ENCODE measurements at regions not wholly inside any gene's neighbourhood (a gene's known extent, or its start where the extent isn't known, plus 50 kb on each side); places are given as distances from the start of the nearest gene placed in this dataset.

DNA sequence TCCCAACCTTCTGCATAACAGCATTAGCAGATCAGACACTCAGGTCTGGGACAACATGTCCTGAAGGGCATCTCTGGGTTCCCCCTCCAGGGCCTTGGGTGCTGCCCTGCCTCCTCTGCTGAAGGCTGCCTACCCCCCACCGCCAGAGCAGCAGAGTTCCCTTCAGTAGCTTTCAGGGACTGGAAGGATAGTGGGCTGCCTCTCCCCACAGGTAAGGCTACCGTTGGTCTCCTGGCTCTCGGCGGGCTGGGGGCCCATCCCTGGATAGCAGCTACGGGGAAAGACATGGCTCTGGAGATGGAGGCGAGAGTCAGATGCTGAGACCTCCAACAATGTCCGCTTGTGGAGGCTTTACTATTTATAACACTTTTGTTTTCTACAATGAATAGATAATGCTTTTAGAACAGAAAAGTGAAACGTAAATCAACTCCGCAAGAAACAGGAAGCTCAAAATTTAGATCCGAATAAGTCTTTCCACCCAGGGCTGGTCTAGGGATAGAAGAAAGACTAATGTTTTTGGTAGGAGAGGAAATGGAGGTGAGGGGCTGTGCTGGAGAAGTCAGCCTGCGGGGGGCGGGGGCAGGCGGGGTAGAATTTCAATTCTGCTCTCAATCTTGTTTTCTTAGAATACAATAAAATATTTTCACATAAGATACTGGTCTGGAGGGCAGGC, 58.4 kb downstream of the ARL4C start:
- DNase-seq, result no peak

DNA sequence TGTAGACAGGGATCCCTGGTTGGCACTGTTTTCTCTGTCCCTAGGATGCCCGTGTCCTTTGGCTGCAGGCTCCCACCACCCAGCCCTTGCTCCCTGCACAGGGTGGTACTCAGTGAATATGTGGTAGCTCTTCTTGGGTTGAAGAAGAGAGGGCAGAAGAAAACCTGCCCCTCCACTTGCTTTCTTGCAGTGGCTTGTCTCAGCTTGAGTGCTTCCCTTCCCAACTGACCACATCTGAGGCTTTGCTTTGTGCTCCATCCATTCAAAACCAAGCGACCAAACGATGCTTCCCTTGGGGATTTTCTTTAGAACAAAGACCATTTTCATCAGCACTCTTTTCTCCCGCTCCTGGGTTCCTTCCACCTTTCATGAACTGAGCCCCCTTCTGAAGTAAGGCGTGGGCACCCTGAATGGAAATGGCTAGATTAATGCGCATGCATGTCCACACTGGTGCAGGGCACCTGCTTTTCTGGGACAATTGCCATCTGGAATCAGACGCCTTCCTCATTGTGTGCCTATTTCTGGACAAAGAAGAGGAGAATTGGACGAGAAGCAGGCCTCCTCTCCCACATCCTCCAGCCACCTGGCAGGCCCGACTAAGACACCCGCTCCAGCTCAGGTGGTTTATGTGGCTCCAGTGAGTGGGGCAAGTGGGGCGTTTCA, 59.1 kb downstream of the ARL4C start:
- peak in 1 of 2 experiments; percentile 4 for DNase-seq

DNA sequence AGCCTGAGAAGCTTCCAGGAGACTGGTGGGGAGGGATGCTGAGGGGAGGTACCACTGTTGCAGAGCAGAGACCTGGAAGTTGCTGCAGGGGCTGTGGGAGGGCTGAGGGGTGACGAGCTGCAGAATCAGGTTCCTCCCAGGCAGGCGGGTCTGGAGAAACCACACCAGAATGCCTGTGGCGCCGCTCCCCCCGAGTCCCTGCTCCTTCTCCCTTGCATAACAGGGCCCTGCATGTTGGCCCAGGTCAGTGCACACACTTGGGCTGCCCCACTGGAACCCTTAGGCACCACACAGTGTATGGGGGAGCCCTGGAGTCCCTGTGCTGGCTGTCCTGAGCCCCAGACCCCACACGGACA, 60.4 kb downstream of the ARL4C start:
- DNase-seq, result no peak

DNA sequence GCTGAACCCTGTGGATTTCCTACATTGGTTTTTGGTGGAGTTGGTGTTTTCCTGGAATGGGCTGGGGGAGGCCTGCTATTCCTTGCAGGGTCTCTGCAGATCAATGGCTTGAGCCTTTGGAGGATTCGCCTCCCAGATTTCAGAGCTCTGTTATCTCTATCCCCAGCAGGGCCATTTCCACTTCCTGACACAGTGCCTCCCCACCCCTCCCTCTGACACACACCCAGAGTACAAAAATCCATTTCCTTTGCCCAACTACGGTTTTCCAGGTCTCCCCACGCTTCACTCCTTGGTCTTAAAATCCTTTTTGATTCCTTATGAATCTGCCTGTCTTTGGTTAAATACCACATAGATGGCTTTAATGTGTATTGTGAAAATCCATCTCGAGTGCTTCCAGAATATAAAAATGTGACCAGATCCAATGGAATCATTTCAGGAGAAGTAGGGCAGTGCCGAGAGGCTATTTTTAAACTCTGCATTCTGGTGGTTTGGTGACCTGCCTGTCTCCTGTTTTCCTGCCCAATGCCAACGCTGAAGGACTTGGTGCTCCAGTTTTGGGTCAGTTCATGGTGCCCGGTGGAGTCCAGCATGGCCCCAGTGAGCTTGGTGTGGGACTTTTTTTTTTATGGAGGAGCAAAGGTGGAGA, 60.9 kb downstream of the ARL4C start:
- no peak for DNase-seq

DNA sequence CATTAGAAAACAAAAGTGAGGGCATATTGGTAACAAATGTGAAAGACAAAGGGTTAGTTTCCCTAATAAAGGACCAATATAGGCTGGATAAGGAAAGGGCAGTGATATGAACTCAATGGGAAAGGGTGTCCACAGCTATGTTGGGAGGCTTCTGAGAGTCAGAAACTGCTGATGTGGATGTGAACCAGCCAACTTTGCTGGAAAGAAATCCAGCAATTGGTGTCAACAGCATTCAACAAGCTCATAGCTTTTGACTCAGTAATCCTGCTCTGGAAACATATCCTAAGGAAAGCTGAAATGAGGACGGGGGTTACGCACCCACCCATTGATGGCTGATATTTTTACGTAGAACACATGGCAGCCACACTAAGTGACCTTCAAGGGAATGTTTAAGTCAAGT, 63.7 kb downstream of the ARL4C start:
- no peak for DNase-seq

DNA sequence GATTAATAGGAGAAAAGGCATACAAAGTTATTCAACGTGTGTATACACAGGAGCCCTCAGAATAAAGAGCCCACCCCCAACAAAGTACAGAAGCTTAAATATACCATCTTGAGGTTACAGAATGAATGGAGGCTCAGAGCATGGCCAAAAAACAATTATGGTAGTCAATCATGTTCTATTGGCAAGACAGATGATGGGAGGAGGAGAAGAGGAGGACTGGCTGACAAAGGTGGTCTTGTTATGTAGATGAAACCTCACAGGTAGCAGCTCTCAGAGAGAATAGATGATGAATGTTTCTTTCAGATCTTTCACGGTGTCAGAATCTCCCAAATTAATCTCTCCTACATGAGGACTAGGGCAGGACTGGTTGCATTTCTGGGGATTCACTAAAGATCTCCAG, 66.0 kb downstream of the ARL4C start:
- DNase-seq, result no peak

DNA sequence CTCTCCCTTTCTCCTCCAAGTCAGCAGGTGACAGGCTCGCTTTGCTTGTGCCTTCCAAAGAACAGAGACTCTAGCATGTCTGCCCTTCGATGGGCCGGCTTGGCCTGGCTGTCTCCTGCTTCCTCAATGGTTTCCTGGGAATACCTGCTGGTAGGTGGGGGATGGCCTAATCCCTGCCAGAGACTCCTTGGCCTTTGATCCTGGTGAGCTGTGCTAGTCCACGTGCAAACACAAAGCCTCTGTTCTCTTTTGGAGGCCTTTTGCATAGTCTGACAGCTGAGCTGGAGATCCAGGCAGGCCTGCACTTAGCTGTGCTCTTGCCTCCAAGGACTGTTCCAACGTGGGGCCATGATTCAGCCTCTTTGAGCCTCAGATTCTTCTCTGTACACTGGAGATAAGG, 67.6 kb downstream of the ARL4C start:
- DNase-seq, result no peak

DNA sequence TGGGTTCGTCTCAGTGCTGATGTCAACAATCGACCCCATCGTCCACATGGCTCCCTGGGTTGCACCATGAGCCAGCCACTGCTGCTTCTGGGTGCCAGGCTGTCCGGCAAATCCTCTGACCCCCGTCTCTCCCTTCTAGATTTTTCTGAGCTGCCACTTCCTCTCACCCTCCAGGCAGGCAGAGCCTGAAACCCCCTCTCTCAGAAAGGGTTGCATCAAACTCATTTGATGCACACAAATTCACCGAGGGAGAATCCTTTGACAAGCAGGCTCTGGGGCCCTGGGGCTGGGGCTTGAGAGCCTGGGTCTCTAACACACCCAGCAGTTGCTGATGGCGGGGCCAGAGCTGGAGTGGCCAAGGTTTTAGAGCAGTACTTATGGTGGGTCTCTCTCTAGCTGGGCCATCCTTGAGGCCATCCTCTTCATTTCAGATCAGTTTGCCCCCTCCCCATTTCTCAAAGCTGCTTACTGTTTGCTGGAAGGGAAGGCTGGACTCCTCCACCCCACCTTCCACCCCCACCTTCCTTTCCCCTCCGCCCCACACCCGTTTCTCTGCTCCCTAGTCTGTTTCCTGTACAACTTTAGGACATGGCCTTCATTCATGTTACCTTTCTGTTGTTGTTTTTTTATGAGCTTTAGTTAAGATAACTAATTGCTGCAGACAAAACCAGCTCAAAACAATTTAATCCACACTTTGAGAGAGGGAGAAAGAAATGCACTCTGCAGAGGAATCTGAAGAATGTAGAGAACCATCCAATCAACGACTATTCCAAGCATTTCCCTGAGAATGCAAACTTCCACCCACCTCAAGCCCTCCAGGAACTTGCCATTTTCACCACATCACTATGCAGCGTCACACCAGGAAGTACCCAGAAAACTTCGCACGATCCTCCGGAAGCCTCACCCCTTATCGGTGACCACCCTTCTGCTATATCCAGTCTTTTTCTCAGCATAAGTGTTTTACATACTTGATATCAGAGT, 69.5 kb downstream of the ARL4C start:
- DNase-seq, result no peak

DNA sequence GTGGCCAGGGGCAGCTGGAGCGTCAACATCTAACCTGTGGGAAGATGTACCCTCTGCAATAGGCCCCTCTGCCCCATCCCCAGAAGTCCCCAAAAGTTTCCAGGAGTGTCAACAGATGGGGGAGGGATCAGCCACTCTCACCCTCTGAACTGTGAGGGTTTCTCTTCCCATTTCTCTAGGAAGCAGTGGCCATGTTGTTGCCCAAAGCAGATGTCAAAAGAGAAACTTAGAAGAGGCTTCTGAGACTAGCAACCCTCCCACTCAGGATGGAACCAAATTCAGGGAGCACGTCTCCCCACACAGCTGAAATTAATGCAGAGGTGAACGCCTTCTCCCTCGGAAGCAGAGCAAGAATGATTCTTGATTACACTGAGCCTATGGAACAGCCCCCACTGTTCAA, 70.3 kb downstream of the ARL4C start:
- no peak for DNase-seq

DNA sequence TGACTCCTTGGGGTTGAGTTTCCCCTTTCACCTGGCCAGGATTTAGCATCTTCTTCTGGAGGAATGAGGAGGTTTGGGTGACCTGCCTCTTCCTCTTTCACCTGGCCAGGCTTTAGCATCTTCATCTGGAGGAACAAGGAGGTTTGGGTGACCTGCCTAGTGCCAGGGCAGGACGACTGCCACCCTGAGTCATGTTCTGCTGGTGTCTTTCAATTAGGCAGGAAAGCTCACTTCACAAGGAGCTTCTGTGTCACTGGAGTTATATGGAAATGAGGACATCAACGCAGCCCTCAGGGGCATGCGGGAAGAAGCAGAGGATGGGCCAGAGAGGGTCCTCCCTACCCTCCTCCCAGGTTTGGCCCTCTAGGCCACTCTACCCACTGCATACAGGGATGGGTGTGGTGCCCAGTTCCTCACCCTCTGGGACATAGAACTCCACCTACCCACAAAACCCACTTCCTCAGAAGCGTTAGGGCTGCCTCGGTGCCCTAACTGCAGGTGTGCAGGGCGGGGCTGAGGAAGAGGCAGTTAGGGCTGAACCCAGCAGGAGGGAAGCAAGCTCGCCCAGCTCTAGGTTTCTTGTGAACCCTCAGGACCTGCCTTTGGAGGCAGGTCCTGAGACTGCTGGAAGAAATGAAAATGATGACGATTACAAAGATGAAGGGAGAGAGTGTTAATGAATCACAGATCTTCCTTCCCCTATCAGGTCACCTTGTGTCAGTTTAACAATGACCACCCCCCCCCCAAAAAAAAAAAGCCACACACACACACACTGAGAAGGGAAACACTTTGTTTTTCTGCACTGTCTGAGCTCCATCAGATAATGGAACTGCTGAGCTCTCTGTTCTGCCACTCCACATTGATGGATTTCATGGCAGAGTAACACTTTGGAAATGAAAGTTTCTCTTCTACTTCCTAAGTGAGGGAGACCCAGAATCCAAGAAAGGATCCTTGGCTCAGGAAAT, 71.0 kb downstream of the ARL4C start:
- no peak for DNase-seq

DNA sequence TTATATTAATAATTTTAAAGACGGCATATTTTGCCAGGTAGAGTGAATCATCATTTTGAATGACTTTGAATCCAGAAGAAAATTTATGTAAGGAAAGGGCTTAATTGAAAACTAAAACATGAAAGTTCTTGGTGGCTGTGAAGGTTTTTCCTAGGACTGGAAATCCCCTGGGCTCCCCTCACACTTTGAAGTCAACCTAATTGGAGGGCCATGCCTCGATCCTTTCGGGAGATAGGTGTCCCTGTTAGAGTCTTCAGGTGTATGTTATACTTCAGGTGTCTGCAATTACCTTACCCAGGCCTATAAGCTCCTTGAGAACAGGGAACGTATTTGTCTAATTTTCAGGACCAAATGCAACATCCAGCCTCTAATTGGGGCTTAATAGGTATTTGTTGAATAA, 73.0 kb downstream of the ARL4C start:
- DNase-seq, result no peak

DNA sequence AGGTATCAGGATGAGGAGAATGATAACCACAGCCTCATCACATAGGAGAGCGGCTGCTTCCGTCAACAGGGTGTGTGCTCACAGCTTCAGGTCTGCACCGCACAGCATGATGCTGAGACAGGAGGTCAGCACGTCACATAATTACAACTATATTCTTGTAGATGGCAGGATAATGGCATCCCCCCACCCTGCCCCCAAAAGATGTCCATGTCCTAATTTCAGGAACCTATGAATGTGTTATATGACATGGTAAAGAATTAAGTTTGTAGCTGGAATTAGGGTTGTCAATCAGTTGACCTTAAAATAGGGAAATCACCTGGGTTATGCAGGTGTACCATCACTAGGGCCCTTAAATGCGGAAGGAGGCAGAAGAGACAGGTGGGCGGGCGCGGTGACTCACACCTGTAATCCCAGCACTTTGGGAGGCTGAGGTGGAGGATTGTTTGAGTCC, 73.9 kb downstream of the ARL4C start:
- DNase-seq, result no peak

DNA sequence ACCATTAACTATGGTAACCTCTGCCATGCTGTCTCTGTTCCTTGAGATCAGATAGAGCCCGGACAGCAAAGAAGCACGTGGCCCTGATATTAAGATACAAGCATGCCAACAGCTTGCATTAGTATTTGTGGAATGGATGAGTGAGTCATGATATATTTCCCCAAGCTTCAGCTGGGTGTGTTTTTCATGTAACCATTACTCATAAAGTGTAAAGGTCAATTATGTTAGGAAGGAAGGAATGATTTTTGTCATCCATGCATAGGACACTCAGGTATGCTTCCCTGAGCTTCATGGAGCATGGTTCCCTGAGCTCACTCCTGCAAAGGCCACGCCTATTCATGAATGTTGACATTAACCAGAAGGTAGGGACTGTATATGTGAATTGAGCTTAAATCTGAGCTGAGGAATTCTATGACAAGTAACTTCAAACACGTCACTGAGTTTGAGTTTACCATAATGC, 74.6 kb downstream of the ARL4C start:
- DNase-seq, result no peak

DNA sequence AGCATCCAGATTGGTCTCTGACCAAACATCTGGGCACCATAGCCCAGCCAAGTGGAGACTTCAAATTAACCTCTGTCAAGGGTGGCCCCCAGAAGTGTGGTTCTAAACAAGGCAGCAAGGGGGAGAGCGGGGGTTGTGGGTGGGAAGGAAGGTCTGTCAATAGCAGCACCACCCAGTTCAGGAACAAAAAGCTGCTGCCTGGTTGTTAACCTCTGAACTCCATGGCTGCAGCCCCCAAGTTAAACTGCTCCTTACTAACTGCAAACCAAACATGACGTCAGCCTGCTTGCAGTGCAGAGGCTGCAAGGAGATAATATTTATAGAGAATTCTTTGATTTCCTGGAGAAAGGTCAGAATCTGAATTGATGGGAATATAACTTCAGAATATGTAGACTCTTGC, 76.5 kb downstream of the ARL4C start:
- no peak for DNase-seq

DNA sequence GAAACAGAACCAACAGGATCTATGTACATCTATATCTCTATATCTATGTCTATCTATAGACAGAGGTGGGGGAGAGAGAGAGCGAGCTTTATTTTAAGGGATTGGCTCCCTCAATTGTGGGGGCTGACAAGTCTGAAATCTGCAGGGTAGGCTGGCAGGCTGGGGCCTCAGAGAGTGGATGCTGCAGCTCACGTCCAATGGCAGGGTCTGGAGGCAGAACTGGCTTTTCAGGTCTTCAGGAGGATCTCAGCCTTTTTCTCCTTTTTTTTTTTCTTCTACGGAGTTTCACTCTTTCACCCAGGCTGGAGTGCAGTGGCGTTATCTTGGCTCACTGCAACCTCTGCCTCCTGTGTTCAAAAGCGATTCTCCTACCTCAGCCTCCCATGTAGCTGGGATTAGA, 77.2 kb downstream of the ARL4C start:
- DNase-seq, result no peak

DNA sequence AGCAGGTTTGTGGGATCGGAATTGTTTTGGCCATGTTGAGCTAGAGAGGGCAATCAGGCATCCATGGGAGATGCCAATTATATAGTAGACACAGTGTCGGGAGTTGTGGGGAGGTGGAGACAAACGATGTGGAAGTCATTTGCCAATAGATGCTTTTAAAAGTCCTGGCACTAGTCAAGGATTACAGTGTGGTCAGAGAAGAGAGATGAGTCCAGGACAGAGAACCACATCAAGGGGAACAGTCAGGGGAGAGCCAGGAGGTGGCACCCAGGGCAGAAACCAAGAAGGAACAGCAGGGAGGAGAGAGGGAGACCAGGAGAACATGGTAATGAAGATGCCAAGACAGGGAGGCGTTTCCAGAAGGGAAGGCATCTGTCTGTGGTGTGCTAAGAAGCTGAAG, 81.2 kb downstream of the ARL4C start:
- DNase-seq, result no peak

DNA sequence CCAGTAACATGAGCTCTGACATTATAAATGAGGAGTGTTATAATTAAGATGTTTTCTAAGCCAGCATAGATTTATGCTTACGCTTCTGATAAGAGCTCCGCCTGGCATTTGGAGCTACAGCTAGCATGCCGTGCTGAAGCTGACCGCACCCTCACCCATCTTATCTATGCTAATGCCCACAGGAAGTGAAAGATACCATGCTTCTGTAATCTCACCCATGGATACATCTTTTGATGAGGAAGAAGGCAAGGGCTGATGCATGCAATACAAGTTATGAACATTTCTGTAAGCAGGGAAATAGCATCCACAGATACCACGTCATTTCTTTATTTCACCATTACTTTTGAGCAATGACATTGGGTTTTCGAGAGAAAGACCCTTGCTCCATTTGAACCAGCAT, 82.3 kb downstream of the ARL4C start:
- DNase-seq, result no peak

DNA sequence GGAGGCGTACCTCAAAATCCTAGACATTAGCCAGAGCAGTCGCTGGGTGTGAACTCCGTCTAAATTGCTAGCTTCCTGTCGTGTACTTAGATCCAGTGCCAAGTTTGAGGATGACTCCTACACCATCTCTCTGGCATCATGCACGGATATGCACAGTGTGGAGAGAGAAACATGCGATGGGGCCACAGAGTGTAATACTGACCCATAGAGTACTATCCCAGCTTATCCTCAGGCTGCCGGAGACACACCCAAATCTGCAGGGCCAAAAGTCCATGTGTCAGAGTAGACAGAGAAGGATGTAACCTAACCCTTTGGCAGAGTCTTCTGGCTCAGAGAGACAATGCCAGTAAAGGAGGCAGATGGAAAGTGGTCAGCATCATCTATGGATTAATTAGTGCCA, 84.2 kb downstream of the ARL4C start:
- no peak for DNase-seq

DNA sequence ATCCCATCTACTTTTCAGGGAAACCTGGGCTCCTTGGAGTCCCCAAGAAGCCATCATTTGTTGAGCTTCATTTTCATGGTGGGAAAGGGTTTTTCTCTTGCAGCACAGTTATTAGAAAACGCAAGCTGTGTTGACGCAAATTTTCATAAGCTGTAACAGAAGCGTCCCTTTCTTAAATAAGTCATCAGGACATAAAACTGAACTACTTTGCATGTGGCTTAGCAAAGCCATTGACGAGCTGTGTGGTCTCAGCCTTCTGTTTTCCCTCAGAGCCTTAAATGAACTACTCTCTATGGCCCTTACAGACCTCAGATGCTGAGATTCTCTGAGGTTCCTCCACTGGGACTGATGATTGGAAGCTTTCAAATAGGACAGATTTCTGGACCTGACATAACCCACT, 85.1 kb downstream of the ARL4C start:
- DNase-seq, result no peak

DNA sequence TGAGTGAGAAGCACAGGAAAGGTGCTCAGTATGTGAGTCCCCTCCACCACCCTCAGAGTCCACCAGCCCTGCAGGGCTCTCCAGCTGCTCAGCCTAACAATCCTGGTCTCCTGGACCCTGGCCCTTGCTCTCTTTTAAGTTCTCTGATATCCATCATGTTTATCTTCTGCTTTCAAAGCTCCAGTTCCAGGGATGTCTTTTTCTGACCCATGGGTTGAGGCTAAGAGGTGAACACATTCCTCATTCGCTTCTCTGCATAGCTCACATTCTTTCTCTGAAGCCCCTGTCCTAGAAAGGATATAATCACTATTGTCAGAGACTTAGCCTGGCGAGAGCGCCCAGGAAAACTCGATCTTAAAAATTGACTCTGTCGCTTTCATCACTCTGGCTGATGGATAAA, 86.4 kb downstream of the ARL4C start:
- DNase-seq, result no peak

DNA sequence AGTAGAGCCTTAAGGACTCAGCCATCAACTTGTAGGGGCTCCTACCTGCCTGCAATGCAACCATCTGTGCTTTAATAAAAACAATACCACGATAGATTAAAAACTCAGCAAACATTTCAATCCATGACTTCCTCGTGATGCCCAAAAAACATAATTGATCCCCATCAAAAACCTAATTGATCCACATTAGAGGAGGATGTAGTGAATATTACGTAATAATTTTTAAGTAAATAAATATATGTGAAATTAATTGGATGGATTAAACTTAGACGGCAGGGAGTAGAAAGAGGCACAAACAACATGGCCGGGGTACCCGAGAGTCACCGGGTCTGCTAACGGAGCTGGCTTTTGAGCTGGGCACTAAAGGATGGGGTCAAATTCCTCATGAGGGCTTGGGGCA, 87.3 kb downstream of the ARL4C start:
- no peak for DNase-seq

DNA sequence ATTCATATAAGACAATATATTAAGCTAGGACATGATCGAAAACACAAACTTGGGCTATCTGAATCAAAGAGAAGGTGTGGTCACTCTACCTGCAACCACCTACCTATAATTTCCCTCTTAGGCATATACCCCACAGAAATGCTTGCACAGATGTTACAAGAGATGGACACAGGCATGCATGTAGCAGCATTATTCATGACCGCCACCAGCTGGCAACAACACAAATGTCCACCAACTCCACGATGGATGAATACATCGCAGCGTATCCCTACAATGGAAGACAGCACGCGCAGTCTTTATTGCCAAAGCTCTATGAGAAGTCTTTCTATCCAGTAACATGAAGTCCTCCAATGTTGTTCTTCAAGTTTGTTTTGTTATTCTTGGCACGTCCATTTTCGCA, 90.8 kb downstream of the ARL4C start:
- no peak for DNase-seq

Measured in NCI-H1930 (cell line).